Fibroblast of gingiva (primary cell): ENCODE measurements at regions not wholly inside any gene's neighbourhood (a gene's known extent, or its start where the extent isn't known, plus 50 kb on each side); places are given as distances from the start of the nearest gene placed in this dataset.
A peak's percentile ranks its signal among the peaks of the same experiment; 100 is the strongest.
"Not testable (repeated sequence)": the region's sequence is repeated elsewhere in the genome, so short reads cannot be mapped to it uniquely, and the experiment has no call there.

ENCODE experiments used
- DNase-seq: peaks from one replicate; pipeline ENCODE4 v3.0.0-alpha.2; 2011; ENCODE audit warnings: low read depth

- peak; percentile 74 for DNase-seq
Measured at GRCh38 chr18:44325903-44326635, 354.6 kb upstream of the SETBP1 start.

DNA sequence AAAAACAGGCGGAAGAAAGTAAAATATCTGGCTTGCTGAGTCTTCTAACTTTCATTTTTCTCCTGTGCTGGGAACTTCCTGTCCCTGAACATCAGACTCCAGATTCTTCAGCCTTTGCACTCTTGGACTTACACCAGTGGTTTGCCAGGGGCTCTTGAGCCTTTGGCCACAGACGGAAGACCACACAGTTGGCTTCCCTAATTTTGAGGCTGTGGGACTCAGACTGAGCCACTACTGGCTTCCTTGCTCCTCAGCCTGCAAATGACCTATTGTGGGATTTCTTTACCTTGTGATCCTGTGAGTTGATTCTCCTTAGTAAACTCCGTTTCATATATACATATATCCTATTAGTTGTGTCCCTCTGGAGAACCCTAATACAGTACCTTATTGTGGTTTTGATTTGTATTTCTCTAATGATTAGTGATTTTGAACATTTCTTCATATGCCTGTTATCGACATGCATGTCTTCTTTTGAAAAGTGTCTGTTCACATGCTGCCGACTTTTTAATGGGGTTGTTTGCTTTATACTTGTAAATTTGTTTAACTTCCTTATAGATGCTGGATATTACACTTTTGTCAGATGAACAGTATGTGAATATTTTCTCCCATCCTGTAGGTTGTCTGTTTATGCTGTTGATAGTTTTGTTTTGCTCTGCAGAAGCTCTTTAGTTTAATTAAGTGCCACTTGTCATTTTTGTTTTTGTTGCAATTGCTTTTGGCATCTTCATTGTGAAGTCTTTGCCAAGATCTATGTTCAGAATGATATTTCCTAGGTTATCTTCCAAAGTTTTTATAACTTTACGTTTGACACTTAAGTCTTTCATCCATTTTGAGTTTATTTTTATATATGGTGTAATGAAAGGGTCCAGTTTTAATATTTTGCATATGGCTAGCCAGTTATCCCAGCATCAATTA lies 348.8 kb upstream of the SETBP1 start:
- no peak for DNase-seq

DNA sequence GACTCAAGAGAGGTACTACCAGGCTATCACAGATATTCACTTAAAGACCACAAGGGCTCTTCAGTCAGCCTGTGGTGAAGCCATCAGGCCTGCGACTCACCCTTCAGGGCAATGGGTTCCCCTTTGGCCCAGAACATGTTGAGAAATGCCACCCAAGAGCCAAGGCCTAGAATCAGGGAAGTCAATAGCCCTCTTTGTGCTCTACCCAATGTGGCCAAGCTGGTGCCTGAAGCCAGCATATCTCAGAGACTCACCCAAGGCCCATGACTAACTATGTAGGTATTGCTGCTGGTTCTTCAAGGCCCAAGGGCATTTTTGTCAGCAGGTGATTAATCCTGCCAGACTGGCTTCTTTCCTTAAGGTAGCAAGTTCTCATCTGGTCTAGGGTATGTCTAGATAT lies 338.9 kb upstream of the SETBP1 start:
- no peak for DNase-seq

DNA sequence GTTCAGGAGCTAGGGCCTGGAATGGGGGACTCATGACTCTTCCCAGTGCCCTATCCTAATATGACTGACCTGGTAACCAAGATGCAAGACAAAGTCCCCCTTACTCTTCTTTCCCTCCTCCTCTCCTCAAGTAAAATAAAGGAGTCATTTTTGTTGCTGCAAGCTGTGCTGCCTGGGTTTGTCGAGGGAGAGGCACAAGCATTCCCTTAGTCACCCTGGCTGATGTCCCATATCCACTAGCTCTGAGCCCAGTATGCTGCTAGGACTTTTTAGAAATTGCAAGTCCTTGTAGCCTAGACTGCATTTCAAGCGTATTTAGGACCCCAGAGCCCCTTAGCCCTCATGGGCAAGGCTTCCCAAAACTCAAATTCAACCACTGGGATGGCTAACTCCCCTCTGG lies 338.5 kb upstream of the SETBP1 start:
- no peak for DNase-seq

DNA sequence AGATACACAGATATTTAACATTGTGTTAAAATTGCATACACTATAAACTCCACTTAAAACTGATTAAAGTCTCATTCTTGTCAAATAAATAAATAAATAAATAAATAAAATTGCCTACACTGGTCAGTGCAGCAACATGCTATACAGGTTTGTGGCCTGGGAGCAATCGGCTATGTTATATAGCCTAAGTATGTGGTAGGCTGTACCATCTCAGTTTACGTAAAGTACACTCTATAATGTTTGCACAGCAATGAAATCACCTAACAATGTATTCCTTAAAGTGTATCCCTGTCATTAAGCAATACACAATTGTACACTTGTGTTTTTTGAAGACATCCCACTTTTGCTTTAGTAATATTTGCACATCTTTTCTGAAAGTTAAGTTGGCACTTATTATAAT lies 337.7 kb upstream of the SETBP1 start:
- no peak for DNase-seq

GRCh38 chr18:44343570-44343969 lies 337.1 kb upstream of the SETBP1 start:
- no peak for DNase-seq

DNA sequence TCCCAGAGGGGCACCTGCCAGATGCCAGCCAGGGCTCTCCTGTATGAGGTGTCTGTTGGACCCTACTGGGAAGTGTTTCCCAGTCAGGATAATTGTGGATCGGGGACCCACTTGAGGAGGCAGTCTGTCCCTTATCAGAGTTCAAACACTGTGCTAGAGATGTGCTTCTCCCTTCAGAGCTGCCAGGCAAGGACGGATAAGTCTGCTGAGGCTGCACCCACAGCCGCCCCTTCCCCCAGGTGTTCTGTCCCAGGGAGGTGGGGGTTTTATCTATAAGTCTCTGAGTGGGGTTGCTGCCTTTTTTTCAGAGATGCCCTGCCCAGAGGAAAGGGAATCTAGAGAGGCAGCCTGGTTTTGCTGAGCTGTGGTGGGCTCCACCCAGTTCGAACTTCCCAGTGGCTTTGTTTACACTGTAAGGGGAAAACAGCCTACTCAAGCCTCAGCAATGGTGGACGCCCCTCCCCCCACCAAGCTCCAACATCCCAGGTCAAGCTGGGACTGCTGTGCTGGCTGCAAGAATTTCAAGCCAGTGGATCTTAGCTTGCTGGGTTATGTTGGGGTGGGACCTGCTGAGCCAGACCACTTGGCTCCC lies 324.0 kb upstream of the SETBP1 start:
- no peak for DNase-seq

GRCh38 chr18:44358402-44358801 lies 322.3 kb upstream of the SETBP1 start:
- DNase-seq = no peak

DNA sequence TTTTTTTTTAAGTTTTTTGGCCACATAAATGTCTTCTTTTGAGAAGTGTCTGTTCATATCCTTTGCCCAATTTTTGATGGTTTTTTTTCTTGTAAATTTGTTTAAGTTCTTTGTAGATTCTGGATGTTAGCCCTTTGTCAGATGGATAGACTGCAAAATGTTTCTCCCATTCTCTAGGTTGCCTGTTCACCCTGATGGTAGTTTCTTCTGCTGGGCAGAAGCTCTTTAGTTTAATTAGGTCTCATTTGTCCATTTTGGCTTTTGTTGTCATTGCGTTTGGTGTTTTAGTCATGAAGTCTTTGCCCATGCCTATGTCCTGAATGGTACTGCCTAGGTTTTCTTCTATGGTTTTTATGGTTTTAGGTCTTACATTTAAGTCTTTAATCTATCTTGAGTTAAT lies 320.9 kb upstream of the SETBP1 start:
- DNase-seq = not testable (repeated sequence)

DNA sequence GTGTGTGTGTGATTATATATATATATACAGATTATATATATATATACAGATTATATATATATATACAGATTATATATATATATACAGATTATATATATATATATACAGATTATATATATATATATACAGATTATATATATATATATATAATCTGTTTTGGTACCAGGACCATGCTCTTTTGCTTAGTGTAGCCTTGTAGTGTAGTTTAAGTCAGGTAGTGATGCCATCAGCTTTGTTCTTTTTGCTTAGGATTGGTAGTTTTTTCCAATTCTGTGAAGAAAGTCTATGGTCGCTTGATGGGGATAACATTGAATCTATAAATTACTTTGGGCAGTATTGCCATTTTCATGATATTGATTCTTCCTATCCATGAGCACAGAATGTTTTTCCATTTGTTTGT lies 318.5 kb upstream of the SETBP1 start:
- DNase-seq = not testable (repeated sequence)

DNA sequence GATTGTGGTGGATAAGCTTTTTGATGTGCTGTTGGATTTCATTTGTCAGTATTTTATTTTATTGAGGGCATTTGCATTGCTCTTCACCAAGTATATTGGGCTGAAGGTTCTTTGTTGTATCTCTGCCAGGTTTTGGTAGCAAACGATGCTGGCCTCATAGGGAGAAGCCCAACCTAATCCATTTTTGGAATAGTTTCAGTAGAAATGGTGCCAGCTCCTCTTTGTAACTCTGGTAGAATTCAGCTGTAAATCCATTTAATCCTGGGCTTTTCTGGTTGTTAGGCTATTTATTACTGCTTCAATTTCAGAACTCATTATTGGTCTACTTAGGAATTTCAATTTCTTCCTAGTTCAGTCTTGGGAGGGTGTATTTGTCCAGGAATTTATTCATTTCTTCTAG lies 309.8 kb upstream of the SETBP1 start:
- DNase-seq = no peak

DNA sequence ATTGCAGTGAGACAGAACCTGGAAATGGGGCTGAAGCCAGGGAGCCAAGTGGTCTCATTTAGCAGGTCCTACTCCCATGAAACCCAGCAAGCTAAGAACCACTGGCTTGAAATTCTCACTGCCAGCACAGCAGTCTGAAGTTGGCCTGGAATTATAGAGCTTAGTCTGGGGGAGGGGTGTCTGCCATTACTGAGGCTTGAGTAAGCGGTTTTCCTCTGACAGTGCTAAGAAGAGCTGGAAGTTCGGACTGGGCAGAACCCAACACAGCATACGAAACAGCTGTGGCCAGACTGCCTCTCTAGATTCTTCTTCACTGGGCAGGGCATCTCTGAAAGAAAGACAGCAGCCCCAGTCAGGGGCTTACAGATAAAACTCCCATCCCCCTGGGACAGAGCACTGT lies 305.7 kb upstream of the SETBP1 start:
- DNase-seq = no peak

- DNase-seq = no peak
Measured at GRCh38 chr18:44386401-44386800, 294.3 kb upstream of the SETBP1 start.

DNA sequence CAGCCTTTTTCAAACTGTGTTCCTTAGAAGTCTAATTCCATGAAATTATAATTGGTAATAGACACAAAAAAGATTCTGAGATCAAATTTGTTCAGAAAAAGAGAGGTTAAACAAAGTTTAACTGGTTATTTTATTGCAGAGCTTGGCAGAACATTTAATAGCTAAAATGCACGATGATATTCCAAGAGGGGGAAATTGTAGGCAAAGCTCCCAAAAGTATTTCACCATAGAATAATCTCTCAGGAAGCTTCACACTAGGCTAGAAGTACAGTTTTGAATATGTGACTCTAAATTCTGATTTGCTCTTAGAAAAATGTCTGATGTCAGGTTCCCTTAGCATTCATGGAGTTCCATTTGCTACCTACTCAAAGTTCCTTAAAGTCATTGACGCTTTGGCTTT lies 292.4 kb upstream of the SETBP1 start:
- no peak for DNase-seq

- no peak for DNase-seq
Measured at GRCh38 chr18:44392933-44393332, 287.8 kb upstream of the SETBP1 start.

DNA sequence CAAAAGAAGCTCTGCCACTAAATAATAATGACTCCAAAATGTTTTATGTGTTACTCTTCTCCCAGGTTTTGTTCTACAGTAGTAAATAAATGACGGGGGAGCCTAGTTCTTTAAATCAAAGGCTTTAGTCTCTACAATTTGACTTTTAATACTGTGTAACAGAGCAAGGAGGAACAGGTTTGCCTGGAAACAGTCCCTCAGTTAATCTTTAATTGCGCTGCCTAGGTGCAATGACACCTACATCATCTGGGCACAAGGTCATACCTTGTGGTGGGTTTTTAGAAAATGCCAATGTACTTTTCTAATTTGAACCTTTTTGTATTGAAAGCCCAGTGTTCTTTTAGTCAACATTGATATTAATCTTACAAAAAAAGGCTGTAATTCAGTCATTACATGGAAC lies 287.3 kb upstream of the SETBP1 start:
- no peak for DNase-seq

DNA sequence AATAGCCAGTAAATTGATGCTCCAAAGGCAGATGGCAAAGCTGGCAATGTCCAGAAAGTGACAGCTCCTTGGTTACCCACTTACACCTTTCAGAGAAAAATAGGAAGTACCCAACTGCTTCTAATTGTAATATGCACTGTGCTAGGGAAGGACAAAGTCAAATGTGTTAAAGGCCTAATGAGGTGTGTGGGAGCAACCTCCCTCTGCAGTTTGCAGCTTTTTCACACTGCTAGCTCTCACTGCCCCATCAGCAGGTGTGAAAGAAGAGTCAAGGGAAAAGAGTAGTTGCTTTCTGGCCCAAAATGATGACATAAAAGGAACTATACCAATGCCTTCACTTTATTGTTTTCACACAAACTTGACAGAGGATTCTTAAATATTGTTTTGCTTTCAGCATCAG lies 284.1 kb upstream of the SETBP1 start:
- DNase-seq = no peak

DNA sequence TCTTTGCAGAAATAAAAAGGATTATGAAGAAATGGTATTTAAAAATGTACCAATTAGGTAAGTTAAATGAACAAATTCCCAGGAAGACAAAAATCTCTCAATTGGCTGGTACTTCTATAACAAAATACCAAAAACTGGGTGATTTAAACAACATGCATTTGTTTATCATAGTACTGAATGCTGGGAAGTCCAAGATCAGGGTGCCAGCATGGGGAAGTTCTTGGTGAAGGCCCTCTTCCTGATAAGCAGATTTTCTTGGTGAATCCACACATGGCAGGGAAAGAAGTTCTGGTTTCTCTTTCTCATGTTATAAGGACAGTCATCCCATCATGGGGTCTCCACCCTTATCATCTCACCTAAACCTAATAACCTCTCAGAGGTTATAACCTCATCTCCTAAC lies 271.6 kb upstream of the SETBP1 start:
- no peak for DNase-seq

DNA sequence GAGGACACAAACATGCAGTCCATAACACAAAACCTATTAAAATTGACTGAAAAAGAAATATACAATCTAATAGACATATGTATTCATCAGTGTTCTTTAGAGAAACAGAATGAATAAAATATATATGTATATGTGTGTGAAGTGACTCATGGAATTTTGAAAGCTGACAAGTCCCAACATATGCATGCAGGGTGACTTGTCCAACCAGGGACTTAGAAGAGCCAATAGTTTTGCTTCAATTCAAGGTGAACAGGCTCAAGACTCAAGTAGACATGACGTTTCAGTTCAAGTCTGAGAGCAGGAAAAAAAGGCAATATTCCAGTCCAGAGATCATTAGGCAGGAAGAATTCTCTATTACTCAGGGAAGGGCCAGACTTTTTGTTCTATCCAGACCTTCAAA lies 271.2 kb upstream of the SETBP1 start:
- DNase-seq = no peak

DNA sequence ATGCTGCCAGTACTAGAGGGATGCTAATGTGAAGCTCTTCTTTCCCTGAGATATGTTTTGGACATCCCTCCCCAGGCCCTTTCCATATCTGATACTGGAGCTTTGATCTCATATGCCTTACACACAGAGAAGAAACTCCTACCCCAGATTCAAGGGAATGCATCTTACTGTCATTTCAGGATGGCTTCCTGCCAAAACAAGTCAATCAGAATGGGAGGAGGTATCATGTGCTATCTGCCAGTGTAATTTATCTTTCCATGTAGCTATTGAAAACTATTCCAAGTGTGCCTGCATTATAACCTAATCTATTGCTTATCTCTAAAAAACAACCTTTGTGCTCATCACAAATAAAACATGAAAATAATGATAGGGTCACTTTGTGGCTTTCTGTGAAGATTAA lies 269.9 kb upstream of the SETBP1 start:
- DNase-seq = no peak

GRCh38 chr18:44411262-44411905 lies 269.3 kb upstream of the SETBP1 start:
- DNase-seq = peak; percentile 10

DNA sequence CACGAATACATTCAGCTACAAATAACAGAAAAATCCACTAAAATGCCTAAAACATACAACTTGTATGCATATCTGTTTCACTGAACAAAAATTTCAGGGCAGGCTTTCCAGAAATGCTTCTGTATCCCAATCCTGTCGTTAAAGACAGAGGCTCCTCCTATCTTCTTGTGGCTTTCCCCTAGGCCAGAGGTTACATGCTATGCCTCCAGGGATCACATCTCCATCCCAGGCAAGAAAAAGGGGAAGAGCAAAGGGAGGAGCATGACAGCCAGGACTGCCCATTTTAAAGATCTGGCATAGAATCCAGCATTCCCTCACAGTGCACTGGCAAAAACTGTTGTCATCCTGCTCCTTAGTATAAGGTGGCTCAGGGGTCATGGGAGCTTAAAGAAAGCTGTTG lies 268.7 kb upstream of the SETBP1 start:
- DNase-seq = no peak
